GM10266 (cell line): ENCODE measurements at regions not wholly inside any gene's neighbourhood (a gene's known extent, or its start where the extent isn't known, plus 50 kb on each side); places are given as distances from the start of the nearest gene placed in this dataset.

Experiments used
- DNase-seq: peaks from one replicate; pipeline ENCODE4 v3.0.0; 2012; ENCODE audit errors: extremely low spot score
- TF ChIP-seq, protein P1 (sequence below): IDR thresholded peaks from 2 replicates; pipeline ENCODE4 v1.5.1; 2012; ENCODE audit warnings: mild to moderate bottlenecking, low read depth; ENCODE audit not compliant: control insufficient read depth, insufficient read depth; ENCODE audit errors: missing control alignments

DNA sequence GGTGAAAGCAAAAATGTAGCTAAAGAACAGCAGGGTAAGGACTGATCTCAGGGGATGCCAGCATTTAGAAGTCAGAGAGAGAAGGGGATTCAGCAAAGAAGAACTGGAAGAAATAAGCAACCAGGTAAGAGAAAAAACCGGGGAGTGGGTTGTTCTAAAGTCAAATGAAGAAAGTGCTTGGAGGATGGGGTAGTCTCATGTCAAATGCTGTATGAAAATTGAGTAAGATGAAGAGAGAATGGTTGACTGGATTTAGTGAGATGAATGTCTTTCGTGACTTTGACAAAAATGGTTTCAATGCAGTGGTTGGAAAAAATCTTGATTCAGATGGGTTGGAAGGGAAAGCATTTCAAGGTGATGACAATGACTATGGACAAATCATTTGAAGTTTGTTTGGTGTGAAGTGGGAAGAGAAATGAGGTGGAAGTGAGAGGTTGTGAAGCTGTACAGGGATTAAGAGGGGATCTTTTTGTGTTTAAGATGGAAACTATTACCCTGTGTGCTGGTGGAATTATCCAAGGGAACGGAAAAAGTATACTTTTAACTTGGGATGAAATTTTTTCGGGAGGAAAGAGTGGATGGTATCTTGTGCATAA is 484.0 kb downstream of the ETS1 start:
- TF ChIP-seq, protein P1, sequence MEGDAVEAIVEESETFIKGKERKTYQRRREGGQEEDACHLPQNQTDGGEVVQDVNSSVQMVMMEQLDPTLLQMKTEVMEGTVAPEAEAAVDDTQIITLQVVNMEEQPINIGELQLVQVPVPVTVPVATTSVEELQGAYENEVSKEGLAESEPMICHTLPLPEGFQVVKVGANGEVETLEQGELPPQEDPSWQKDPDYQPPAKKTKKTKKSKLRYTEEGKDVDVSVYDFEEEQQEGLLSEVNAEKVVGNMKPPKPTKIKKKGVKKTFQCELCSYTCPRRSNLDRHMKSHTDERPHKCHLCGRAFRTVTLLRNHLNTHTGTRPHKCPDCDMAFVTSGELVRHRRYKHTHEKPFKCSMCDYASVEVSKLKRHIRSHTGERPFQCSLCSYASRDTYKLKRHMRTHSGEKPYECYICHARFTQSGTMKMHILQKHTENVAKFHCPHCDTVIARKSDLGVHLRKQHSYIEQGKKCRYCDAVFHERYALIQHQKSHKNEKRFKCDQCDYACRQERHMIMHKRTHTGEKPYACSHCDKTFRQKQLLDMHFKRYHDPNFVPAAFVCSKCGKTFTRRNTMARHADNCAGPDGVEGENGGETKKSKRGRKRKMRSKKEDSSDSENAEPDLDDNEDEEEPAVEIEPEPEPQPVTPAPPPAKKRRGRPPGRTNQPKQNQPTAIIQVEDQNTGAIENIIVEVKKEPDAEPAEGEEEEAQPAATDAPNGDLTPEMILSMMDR: no peak
- no peak for DNase-seq

DNA sequence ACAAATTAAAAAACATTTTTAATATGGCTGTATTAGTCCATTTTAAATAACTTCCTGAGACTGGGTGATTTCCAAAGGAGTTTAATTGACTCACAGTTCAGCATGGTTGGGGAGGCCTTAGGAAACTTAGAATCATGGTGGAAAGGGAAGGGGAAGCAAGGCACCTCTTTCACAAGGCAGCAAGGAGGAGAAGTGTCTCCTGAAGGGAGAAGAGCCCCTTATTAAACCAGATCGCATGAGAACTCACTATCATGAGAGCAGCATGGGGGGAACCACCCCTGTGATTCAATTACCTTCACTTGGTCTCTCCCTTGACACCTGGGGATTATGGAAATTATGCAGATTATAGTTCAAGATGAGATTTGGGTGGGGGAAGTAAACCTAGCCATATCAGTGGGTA is 488.6 kb downstream of the ETS1 start:
- TF ChIP-seq, protein P1: no peak

DNA sequence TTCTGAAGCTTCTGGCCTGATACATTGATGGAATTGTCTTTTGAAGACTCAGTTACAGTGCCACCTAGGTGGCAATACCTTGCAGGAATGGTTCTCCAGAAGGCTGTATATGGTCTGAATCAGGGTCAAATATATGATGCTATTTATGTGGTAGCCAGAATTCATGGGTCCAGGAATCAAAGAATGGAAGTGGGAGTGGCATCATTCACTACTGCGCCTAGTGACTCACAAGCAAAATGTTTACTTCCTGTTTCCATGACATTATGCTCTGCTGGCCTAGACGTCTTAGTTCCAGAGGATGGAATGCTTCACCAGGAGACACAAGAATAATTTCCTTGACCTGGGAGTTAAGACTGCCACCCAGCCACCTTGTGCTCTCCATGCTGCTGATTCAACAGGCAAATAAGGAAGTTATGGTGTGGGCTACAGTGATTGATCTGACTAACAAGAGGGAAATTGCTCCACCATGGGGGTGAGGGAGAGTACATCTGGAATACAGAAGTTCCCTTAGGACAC is 491.8 kb downstream of the ETS1 start:
- TF ChIP-seq, protein P1: no peak
- DNase-seq: no peak

More for the DNA sequence above, 488.6 kb downstream of the ETS1 start:
- DNase-seq: no peak

DNA sequence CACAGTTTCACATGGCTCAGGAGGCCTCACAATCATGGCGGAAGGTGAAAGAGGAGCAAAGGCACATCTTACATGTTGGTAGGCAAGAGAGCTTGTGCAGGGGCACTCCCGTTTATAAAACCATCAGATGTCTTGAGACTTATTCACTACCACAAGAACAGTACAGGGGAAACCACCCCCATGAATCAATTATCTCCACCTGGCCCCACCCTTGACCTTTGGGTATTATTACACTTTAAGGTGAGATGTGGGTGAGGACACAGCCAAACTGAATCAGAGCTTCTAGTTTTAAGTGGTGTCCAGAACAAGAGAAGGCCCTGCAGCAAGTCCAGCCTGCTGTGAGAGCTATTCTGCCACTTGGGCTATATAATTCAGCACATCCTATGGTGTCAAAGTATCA is 493.7 kb downstream of the ETS1 start:
- DNase-seq: no peak
- TF ChIP-seq, protein P1: no peak

DNA sequence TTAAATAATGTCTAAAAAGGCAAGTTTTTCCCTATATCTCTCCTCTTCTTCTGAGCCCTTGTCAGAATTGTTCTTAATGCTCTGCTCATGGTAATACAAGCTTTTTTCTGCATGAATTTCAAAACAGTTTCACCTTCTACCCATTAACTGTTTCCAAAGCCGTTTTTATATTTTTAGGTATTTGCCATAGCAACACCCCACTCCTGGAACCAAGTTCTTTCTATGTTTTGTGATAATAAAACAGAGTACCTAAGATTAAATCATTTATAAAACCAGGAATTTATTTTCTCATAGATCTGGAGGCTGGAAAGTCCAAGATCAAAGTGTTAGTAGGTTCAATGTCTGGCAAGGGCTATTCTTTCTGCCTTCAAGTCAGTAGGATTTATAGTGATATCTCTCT is 497.4 kb downstream of the ETS1 start:
- TF ChIP-seq, protein P1: no peak
- DNase-seq: no peak

DNA sequence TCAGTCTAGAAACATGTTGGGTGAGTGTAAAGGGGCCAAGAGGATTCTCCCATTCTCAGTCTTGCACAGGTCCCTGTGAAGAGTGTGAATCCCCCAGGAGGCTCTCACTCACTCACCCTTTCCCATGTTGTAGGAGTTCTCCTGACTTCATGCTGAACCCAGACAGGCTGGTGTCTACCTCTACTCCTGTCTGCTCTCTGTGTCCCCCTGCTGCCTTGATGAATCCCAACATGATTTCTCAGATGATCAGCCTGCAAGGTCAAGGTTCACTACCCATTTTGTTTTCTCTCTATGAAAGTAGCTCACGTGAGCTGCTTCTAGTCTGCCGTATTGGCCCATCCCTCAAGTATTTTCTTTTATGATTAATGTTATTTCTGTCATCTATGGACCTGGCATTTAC is 500.6 kb downstream of the ETS1 start:
- DNase-seq: no peak
- TF ChIP-seq, protein P1: no peak

DNA sequence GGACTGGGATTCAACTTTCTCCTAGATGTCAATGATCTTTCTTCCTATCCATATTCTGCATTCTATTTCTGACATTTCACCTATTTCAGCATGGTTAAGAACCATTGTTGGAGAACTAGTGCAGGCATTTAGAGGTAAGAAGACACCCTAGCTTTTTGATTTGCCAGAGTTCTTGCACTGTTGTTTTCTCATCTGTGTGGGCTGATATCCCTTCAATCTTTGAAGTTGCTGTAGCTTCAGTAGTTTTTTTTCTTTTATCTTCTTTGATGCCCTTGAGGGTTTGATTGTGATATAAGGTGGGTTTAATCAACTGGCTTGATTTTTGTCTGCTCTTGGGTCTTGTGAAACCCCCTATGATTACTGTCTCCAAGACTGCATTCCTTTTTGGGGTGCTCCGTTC is 502.1 kb downstream of the ETS1 start:
- TF ChIP-seq, protein P1: no peak
- no peak for DNase-seq
